B cell (primary cell): ENCODE measurements at regions not wholly inside any gene's neighbourhood (a gene's known extent, or its start where the extent isn't known, plus 50 kb on each side); places are given as distances from the start of the nearest gene placed in this dataset.

Source experiments
- EZH2 ChIP-seq: IDR thresholded peaks from 2 replicates; pipeline ENCODE4 v1.6.1; 2012; ENCODE audit warnings: borderline replicate concordance, low read depth, mild to moderate bottlenecking, moderate library complexity, low read length; ENCODE audit not compliant: insufficient read depth, poor library complexity, severe bottlenecking
- TF ChIP-seq, protein P1 (sequence below): fragments of 200-600 bp; IDR thresholded peaks from one replicate; pipeline ENCODE4 v1.8.0; 2022; ENCODE audit warnings: antibody characterized with exemption, mild to moderate bottlenecking

DNA sequence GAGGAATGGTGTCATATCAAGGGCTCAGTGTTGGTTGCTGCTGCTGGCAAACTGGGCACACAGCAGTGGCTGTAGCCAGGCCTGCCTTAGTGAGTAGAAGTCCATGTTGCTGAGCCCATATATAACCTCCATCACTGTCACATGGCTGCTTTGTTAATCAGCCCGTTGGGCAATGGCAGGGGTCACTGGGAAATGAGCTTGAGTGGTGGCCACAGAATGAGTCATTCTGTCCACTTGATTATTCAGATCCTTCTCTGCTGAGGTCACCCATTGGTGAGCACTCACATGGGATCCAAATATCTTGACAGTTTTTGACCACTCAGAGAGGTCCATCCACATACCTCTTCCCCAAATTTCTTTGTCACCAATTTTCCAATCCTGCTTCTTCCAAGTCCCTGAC lies 898.9 kb upstream of the EYS start:
- TF ChIP-seq, protein P1, sequence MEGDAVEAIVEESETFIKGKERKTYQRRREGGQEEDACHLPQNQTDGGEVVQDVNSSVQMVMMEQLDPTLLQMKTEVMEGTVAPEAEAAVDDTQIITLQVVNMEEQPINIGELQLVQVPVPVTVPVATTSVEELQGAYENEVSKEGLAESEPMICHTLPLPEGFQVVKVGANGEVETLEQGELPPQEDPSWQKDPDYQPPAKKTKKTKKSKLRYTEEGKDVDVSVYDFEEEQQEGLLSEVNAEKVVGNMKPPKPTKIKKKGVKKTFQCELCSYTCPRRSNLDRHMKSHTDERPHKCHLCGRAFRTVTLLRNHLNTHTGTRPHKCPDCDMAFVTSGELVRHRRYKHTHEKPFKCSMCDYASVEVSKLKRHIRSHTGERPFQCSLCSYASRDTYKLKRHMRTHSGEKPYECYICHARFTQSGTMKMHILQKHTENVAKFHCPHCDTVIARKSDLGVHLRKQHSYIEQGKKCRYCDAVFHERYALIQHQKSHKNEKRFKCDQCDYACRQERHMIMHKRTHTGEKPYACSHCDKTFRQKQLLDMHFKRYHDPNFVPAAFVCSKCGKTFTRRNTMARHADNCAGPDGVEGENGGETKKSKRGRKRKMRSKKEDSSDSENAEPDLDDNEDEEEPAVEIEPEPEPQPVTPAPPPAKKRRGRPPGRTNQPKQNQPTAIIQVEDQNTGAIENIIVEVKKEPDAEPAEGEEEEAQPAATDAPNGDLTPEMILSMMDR: no peak
- TF ChIP-seq EZH2: no peak
